NB4 (cell line): ENCODE measurements at regions not wholly inside any gene's neighbourhood (a gene's known extent, or its start where the extent isn't known, plus 50 kb on each side); places are given as distances from the start of the nearest gene placed in this dataset.
"Not testable (repeated sequence)": the region's sequence is repeated elsewhere in the genome, so short reads cannot be mapped to it uniquely, and the experiment has no call there.

Experiments used
- DNase-seq: peaks from one replicate; pipeline ENCODE4 v3.0.0; 2010; ENCODE audit warnings: low read depth
- H3K4me3 ChIP-seq: one replicate; pipeline ENCODE4 v1.5.1; 2011; ENCODE audit warnings: mild to moderate bottlenecking, low read depth, low read length, moderate library complexity
- MYC ChIP-seq: IDR thresholded peaks from 2 replicates; pipeline ENCODE4 v1.6.1; 2011; ENCODE audit warnings: low read depth, low read length
- POLR2A ChIP-seq: IDR thresholded peaks from 2 replicates; pipeline ENCODE4 v1.6.1; 2011; ENCODE audit warnings: mild to moderate bottlenecking; ENCODE audit not compliant: insufficient read length; ENCODE audit errors: extremely low read depth
- TF ChIP-seq, protein P1 (sequence below): IDR thresholded peaks from 2 replicates; pipeline ENCODE4 v1.6.1; 2011; ENCODE audit warnings: low read depth, low read length
- TF ChIP-seq, protein P2 (sequence below): IDR thresholded peaks from one replicate; pipeline ENCODE4 v1.5.1; 2012; ENCODE audit warnings: low read depth, low read length

- H3K4me3 ChIP-seq = no peak overlapping the region
- TF ChIP-seq, protein P1, sequence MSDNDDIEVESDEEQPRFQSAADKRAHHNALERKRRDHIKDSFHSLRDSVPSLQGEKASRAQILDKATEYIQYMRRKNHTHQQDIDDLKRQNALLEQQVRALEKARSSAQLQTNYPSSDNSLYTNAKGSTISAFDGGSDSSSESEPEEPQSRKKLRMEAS = no peak
- TF ChIP-seq MYC = no peak
- TF ChIP-seq POLR2A = no peak
- TF ChIP-seq, protein P2, sequence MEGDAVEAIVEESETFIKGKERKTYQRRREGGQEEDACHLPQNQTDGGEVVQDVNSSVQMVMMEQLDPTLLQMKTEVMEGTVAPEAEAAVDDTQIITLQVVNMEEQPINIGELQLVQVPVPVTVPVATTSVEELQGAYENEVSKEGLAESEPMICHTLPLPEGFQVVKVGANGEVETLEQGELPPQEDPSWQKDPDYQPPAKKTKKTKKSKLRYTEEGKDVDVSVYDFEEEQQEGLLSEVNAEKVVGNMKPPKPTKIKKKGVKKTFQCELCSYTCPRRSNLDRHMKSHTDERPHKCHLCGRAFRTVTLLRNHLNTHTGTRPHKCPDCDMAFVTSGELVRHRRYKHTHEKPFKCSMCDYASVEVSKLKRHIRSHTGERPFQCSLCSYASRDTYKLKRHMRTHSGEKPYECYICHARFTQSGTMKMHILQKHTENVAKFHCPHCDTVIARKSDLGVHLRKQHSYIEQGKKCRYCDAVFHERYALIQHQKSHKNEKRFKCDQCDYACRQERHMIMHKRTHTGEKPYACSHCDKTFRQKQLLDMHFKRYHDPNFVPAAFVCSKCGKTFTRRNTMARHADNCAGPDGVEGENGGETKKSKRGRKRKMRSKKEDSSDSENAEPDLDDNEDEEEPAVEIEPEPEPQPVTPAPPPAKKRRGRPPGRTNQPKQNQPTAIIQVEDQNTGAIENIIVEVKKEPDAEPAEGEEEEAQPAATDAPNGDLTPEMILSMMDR = no peak
- peak; percentile 38 for DNase-seq
These were observed 179.7 kb downstream of the SPRY2 start for GRCh38 chr13:80161219-80161618.

DNA sequence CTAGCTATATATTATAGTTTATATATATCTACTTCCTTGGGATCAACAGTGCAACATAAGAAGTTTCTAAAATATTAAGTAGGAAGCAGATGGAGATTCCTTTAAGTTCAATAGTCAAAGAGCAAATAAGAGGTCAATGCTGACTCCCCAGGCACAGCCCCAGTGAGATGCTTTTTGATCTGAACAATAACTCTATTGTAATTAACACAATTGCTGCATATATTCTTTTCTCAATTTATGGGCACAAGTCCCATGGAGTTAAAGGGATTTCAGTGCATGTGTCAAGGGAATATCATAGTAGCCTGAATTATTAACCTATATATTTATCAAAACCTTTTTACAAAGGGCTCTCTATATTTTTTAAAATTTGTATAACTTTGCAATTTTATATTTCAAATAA lies 180.8 kb downstream of the SPRY2 start:
- H3K4me3 ChIP-seq = no peak overlapping the region
- TF ChIP-seq, protein P2 = no peak
- TF ChIP-seq MYC = no peak
- TF ChIP-seq, protein P1 = no peak
- TF ChIP-seq POLR2A = no peak
- DNase-seq = no peak

DNA sequence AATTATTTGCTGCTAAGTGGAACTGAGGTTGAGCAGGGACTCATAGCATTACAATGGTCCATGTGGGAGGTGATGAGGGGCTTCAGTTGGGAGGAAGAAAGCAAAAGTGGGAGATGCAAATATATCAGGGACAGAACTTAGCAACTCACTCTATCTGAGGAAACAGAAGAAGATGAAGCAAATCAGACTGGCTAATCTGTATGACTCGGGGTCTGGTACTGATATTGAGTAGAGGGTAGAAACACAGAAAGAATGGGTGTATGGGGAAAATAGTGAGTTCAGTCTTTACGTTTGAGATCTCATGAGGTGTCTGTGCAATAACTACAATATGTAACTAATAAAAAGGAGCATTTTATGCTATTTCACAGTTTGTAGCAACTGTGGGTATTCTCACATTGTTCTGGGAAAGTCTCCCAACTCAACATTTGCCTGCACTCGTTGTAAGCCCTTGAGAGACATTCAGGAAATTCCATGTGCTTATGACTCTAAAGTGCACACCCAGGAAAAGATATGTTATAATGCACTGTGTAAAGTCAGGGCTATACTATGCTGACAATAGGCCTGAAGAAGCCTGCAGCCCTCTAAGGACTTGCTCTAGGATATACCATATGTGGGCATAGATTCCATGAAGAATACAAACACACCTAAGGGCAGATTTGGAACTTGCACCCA lies 183.5 kb downstream of the SPRY2 start:
- no peak for TF ChIP-seq POLR2A
- no peak for TF ChIP-seq MYC
- TF ChIP-seq, protein P1 = no peak
- TF ChIP-seq, protein P2 = no peak
- H3K4me3 ChIP-seq = no peak overlapping the region
- no peak for DNase-seq

- not testable (repeated sequence) for DNase-seq, H3K4me3 ChIP-seq
These were observed 188.8 kb downstream of the SPRY2 start for GRCh38 chr13:80152142-80152541.

GRCh38 chr13:80151016-80151415 lies 189.9 kb downstream of the SPRY2 start:
- TF ChIP-seq, protein P1 = no peak
- TF ChIP-seq MYC (no peak), POLR2A (no peak)
- TF ChIP-seq, protein P2 = no peak
- H3K4me3 ChIP-seq = no peak overlapping the region
- no peak for DNase-seq

DNA sequence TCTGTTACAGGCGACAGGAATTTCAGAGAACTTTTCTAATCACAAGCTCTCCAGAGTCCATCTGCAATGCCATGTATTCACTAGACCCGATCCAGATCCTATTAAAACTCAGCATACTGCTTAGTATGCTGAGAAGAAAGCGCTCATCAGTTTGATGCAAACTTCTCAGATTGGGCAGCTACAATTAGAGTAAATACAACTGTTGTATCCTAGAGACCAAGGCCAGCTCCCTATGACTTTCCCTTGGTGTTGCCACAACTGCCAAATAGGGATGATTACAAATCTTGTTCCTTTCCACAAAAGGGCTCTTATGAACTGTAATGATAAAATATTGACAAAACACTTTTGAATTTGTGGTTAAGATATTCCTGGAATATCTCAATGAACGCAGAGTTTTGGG lies 191.2 kb downstream of the SPRY2 start:
- no peak for DNase-seq
- H3K4me3 ChIP-seq = no peak overlapping the region
- TF ChIP-seq, protein P2 = no peak
- no peak for TF ChIP-seq POLR2A
- TF ChIP-seq, protein P1 = no peak
- no peak for TF ChIP-seq MYC
